ENCODE measurements at regions not wholly inside any gene's neighbourhood (a gene's known extent, or its start where the extent isn't known, plus 50 kb on each side); places are given as distances from the start of the nearest gene placed in this dataset.
A peak's percentile ranks its signal among the peaks of the same experiment; 100 is the strongest.

DNA sequence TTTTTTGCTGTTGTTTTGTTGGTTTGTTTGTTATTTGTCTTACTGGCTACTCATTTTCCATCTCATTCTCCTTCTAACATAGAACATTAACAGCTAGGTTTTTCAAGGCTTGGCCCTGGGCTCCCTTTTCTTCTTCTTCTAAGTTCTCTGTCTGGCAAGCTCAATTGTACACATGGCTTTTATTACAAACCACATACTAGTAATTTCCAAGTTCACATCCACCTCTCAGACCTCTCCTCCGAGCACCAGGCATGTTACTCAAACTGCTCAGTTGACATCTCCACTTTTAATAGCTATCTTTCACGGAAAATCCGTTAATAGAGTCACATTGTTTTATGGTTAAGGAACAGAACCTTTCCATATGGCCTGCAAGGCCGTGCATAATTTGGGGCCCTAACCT lies 736.9 kb upstream of the ADAMTS5 start:
- TF ChIP-seq EZH2phosphoT487 (IDR thresholded peaks at IDR 0.05; ENCODE audit: borderline replicate concordance) (no peak), CTCF (conservative IDR thresholded peaks at IDR 0.05; ENCODE audit: low read length) (no peak)
- H4K20me1 ChIP-seq (ENCODE audit: insufficient read depth, low read length, poor library complexity, severe bottlenecking) = no peaks in the 10 kb centered on the region
- H3F3A ChIP-seq (ENCODE audit: low read depth) = no peaks in the 10 kb centered on the region
- 0 out of 2 replicates have a peak overlapping the region, but pooled peaks have one; percentile 20 for H2AFZ ChIP-seq (ENCODE audit: low read length)
- H3K9me2 ChIP-seq (replicated peaks; ENCODE audit: low read depth, low read length) = no peaks in the 10 kb centered on the region
- no peak overlapping the region for H3K9ac ChIP-seq (ENCODE audit: low read depth, low read length, poor library complexity, severe bottlenecking)
- H3K27me3 ChIP-seq (ENCODE audit: insufficient read depth, low read length, poor library complexity, severe bottlenecking) = no peaks in the 10 kb centered on the region
- H3K36me3 ChIP-seq (ENCODE audit: insufficient read depth, low read length) = no peaks in the 10 kb centered on the region
- no peak overlapping the region for H3K4me2 ChIP-seq (ENCODE audit: low read depth, low read length, poor library complexity, severe bottlenecking)
- no peaks in the 10 kb centered on the region for H3K9me3 ChIP-seq (ENCODE audit: insufficient read depth, low read depth, low read length)
- no peaks in the 10 kb centered on the region for H3K79me2 ChIP-seq (ENCODE audit: insufficient read depth, low read length)
- no peak overlapping the region for H3K4me3 ChIP-seq (ENCODE audit: low read length, poor library complexity, severe bottlenecking)
- H3K4me1 ChIP-seq (ENCODE audit: insufficient read depth, low read length, poor library complexity, severe bottlenecking) = no peaks in the 10 kb centered on the region

DNA sequence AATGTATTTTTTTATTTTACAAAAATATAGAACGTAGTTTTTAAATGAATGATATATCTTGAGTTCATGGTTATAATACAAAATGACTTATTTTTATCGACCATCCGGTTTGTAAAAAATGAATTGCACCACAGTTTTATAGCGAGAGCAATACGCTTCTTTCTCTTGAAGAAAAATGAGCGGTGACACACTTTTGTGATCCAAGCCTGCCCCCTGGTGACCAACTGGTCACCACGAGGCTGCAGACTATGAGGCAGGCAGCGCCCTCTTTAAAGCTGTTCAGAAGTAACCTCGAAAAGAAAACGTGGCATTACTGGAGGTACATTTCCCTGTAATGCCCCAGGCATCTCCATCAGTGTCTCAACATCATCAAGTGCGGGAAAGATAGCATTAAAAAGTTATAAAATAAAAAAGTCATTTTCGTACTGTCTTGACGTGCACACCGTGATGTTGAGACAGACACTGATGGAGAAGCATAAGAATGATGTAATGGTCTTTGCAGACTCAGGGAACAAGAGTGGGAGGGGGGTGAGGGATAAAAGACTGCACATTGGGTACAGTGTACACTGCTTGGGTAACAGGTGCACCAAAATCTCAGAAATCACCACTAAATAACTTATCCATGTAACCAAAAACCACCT lies 734.2 kb upstream of the ADAMTS5 start:
- no peak overlapping the region for H3K4me2 ChIP-seq (ENCODE audit: low read depth, low read length, poor library complexity, severe bottlenecking)

DNA sequence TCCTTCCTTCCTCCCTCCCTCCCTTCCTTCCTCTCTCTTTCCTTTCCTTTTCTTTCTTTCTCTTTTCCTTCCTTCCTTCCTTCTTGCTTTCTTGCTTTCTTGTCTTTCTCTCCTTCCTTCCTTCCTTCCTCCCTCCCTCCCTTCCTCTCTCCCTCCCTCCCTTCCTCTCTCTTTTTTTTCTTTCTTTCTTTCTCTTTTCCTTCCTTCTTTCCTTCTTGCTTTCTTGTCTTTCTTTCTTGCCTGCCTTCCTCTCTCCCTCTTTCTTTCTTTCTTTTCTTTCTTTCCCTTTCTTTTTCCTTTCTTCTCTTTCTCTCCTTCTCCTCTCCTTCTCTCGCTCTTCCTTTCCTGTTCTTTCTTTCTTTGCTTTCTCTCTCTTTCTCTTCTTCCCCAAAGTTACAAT lies 728.4 kb upstream of the ADAMTS5 start:
- Histone ChIP-seq H3K36me3 (ENCODE audit: insufficient read depth, low read length) (no peaks in the 10 kb centered on the region), H2AFZ (ENCODE audit: low read length) (no peak overlapping the region), H3K27me3 (ENCODE audit: insufficient read depth, low read length, poor library complexity, severe bottlenecking) (no peaks in the 10 kb centered on the region), H3K9me3 (ENCODE audit: insufficient read depth, low read depth, low read length) (no peaks in the 10 kb centered on the region), H3K4me1 (ENCODE audit: insufficient read depth, low read length, poor library complexity, severe bottlenecking) (no peaks in the 10 kb centered on the region), H3K9me2 (replicated peaks; ENCODE audit: low read depth, low read length) (no peaks in the 10 kb centered on the region), H4K20me1 (ENCODE audit: insufficient read depth, low read length, poor library complexity, severe bottlenecking) (no peaks in the 10 kb centered on the region), H3K4me2 (ENCODE audit: low read depth, low read length, poor library complexity, severe bottlenecking) (no peak overlapping the region), H3K4me3 (ENCODE audit: low read length, poor library complexity, severe bottlenecking) (no peak overlapping the region), H3F3A (ENCODE audit: low read depth) (no peaks in the 10 kb centered on the region), H3K9ac (ENCODE audit: low read depth, low read length, poor library complexity, severe bottlenecking) (no peak overlapping the region), H3K79me2 (ENCODE audit: insufficient read depth, low read length) (no peaks in the 10 kb centered on the region)
- TF ChIP-seq EZH2phosphoT487 (IDR thresholded peaks at IDR 0.05; ENCODE audit: borderline replicate concordance) = no peak
- TF ChIP-seq CTCF (conservative IDR thresholded peaks at IDR 0.05; ENCODE audit: low read length) = no peak

More for the DNA sequence above, 734.2 kb upstream of the ADAMTS5 start:
- H3K4me3 ChIP-seq (ENCODE audit: low read length, poor library complexity, severe bottlenecking) = no peak overlapping the region
- H4K20me1 ChIP-seq (ENCODE audit: insufficient read depth, low read length, poor library complexity, severe bottlenecking) = no peaks in the 10 kb centered on the region
- H3K9me2 ChIP-seq (replicated peaks; ENCODE audit: low read depth, low read length) = no peaks in the 10 kb centered on the region
- no peak for TF ChIP-seq EZH2phosphoT487 (IDR thresholded peaks at IDR 0.05; ENCODE audit: borderline replicate concordance)
- TF ChIP-seq CTCF (conservative IDR thresholded peaks at IDR 0.05; ENCODE audit: low read length) = peak; percentile 79
- H2AFZ ChIP-seq (ENCODE audit: low read length) = no peak overlapping the region
- H3K9me3 ChIP-seq (ENCODE audit: insufficient read depth, low read depth, low read length) = no peaks in the 10 kb centered on the region
- H3K79me2 ChIP-seq (ENCODE audit: insufficient read depth, low read length) = no peaks in the 10 kb centered on the region
- no peaks in the 10 kb centered on the region for H3K27me3 ChIP-seq (ENCODE audit: insufficient read depth, low read length, poor library complexity, severe bottlenecking)
- H3K9ac ChIP-seq (ENCODE audit: low read depth, low read length, poor library complexity, severe bottlenecking) = no peak overlapping the region
- H3K4me1 ChIP-seq (ENCODE audit: insufficient read depth, low read length, poor library complexity, severe bottlenecking) = no peaks in the 10 kb centered on the region
- no peaks in the 10 kb centered on the region for H3F3A ChIP-seq (ENCODE audit: low read depth)
- H3K36me3 ChIP-seq (ENCODE audit: insufficient read depth, low read length) = no peaks in the 10 kb centered on the region

Data from Loucy (cell line).